DND-41 (cell line): ENCODE measurements at regions not wholly inside any gene's neighbourhood (a gene's known extent, or its start where the extent isn't known, plus 50 kb on each side); places are given as distances from the start of the nearest gene placed in this dataset.

Source experiments
- ATAC-seq: fragments of 200-7000 bp; cut with Tn5 transposase; 3 replicates; pipeline ENCODE4 v1.9.1; 2021; ENCODE audit warnings: low read depth; ENCODE audit not compliant: insufficient read depth
- DNase-seq: peaks from one replicate; pipeline ENCODE4 v3.0.0-alpha.2; 2020
- H2AFZ ChIP-seq: 2 replicates; pipeline ENCODE4 v1.6.0; 2012; ENCODE audit warnings: low read depth, low read length
- H3K27ac ChIP-seq: 2 replicates; pipeline ENCODE4 v1.5.1; 2012; ENCODE audit warnings: low read length, inconsistent platforms
- H3K27me3 ChIP-seq: fragments of 200-600 bp; sonication (generic); 2 replicates; pipeline ENCODE4 v1.6.0; 2012; ENCODE audit warnings: low read length, mild to moderate bottlenecking, inconsistent platforms; ENCODE audit not compliant: insufficient read depth, poor library complexity
- H3K36me3 ChIP-seq: 2 replicates; pipeline ENCODE4 v1.5.1; 2012; ENCODE audit warnings: low read length, inconsistent platforms; ENCODE audit not compliant: insufficient read depth
- H3K4me1 ChIP-seq: 2 replicates; pipeline ENCODE4 v1.5.1; 2012; ENCODE audit warnings: mild to moderate bottlenecking, low read length; ENCODE audit not compliant: insufficient read depth
- H3K4me2 ChIP-seq: 2 replicates; pipeline ENCODE4 v1.6.0; 2012; ENCODE audit warnings: mild to moderate bottlenecking, moderate library complexity, low read length, inconsistent platforms; ENCODE audit not compliant: insufficient read depth
- H3K4me3 ChIP-seq, 2 experiments: fragments of 200-600 bp in 1 of 2; shearing (Covaris generic) in 1 of 2; 2 replicates each; pipeline ENCODE4 v1.5.1; 2012 to 2016; ENCODE audit warnings: inconsistent platforms in 2 of 2, low read length in 2 of 2, mild to moderate bottlenecking in 2 of 2, low read depth in 1 of 2, moderate library complexity in 1 of 2
- H3K79me2 ChIP-seq: 2 replicates; pipeline ENCODE4 v1.6.0; 2012; ENCODE audit warnings: low read length, inconsistent platforms; ENCODE audit not compliant: insufficient read depth
- H3K9ac ChIP-seq: 2 replicates; pipeline ENCODE4 v1.6.0; 2012; ENCODE audit warnings: low read depth, mild to moderate bottlenecking, inconsistent platforms, low read length, moderate library complexity
- H3K9me3 ChIP-seq: 2 replicates; pipeline ENCODE4 v1.5.1; 2012; ENCODE audit warnings: low read length, moderate library complexity, mild to moderate bottlenecking, inconsistent platforms; ENCODE audit not compliant: insufficient read depth, severe bottlenecking
- H4K20me1 ChIP-seq: 2 replicates; pipeline ENCODE4 v1.6.0; 2012; ENCODE audit warnings: low read length; ENCODE audit not compliant: insufficient read depth
- EZH2 ChIP-seq: IDR thresholded peaks from 3 replicates; pipeline ENCODE4 v1.6.1; 2012; ENCODE audit warnings: borderline replicate concordance, low read depth, mild to moderate bottlenecking, moderate library complexity, low read length, inconsistent platforms; ENCODE audit not compliant: severe bottlenecking
- TF ChIP-seq, protein P1 (sequence below): IDR thresholded peaks from 2 replicates; pipeline ENCODE4 v1.5.1; 2012; ENCODE audit warnings: borderline replicate concordance, low read length, moderate library complexity, mild to moderate bottlenecking; ENCODE audit not compliant: poor library complexity, severe bottlenecking; ENCODE audit errors: extremely low read depth

- Histone ChIP-seq H3K9me3 (no peaks in the 10 kb centered on the region), H2AFZ (no peak overlapping the region), H3K4me2 (no peak overlapping the region), H3K9ac (no peak overlapping the region), H4K20me1 (no peaks in the 10 kb centered on the region), H3K79me2 (no peaks in the 10 kb centered on the region), H3K27me3 (no peaks in the 10 kb centered on the region), H3K27ac (no peak overlapping the region), H3K36me3 (no peaks in the 10 kb centered on the region), H3K4me1 (no peaks in the 10 kb centered on the region), H3K4me3 (no peak overlapping the region)
- TF ChIP-seq, protein P1, sequence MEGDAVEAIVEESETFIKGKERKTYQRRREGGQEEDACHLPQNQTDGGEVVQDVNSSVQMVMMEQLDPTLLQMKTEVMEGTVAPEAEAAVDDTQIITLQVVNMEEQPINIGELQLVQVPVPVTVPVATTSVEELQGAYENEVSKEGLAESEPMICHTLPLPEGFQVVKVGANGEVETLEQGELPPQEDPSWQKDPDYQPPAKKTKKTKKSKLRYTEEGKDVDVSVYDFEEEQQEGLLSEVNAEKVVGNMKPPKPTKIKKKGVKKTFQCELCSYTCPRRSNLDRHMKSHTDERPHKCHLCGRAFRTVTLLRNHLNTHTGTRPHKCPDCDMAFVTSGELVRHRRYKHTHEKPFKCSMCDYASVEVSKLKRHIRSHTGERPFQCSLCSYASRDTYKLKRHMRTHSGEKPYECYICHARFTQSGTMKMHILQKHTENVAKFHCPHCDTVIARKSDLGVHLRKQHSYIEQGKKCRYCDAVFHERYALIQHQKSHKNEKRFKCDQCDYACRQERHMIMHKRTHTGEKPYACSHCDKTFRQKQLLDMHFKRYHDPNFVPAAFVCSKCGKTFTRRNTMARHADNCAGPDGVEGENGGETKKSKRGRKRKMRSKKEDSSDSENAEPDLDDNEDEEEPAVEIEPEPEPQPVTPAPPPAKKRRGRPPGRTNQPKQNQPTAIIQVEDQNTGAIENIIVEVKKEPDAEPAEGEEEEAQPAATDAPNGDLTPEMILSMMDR, result no peak
- no peak for TF ChIP-seq EZH2
- ATAC-seq (no peak), DNase-seq (no peak)
These were observed 86.7 kb upstream of the TAS2R1 start for GRCh38 chr5:9716838-9717281.

- H2AFZ ChIP-seq, result no peak overlapping the region
- no peak for DNase-seq
- ATAC-seq, result no peak
These were observed 85.8 kb upstream of the TAS2R1 start for GRCh38 chr5:9715891-9716335.

DNA sequence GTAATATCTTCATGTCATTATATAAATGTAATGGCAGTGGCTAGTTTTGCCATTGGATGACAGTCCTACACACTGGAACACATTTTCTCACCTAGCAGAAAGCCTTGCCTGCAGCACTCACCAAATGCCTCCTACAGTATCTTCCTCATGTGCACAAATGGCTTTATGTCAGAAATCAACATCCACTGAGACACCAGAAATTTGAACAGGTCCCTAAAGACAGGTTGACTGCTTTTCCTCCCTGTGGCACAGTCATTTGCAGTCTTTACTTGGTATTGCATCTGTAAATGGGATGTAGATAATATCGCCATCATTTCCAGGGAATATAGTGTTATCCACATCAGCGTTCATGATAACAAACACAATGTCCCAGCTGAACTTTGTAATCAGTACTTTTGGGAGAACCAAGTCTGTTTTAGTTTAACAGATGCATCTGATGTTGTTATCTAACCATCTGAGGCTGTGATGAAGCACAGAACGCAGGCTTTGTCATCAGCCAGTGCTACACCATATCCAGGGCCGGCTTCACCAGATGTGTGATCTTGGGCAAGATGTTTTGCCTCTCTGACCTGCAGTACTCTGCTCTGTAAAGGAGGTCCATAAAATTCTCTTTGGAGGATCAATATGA, 83.9 kb upstream of the TAS2R1 start:
- no peak overlapping the region for H3K4me3 ChIP-seq
- H3K27me3 ChIP-seq, result no peaks in the 10 kb centered on the region
- DNase-seq (no peak), ATAC-seq (no peak)
- H3K4me1 ChIP-seq, result no peaks in the 10 kb centered on the region
- H3K9me3 ChIP-seq, result no peaks in the 10 kb centered on the region
- TF ChIP-seq, protein P1, result no peak
- no peak for TF ChIP-seq EZH2
- no peaks in the 10 kb centered on the region for H4K20me1 ChIP-seq
- H2AFZ ChIP-seq, result no peak overlapping the region
- H3K9ac ChIP-seq, result no peak overlapping the region
- no peaks in the 10 kb centered on the region for H3K79me2 ChIP-seq
- no peak overlapping the region for H3K27ac ChIP-seq
- H3K4me2 ChIP-seq, result no peak overlapping the region
- no peaks in the 10 kb centered on the region for H3K36me3 ChIP-seq

More at GRCh38 chr5:9715891-9716335, 85.8 kb upstream of the TAS2R1 start:
- no peaks in the 10 kb centered on the region for H3K79me2 ChIP-seq
- no peaks in the 10 kb centered on the region for H3K27me3 ChIP-seq
- H3K4me1 ChIP-seq, result no peaks in the 10 kb centered on the region
- no peak overlapping the region for H3K27ac ChIP-seq
- no peaks in the 10 kb centered on the region for H3K9me3 ChIP-seq
- H3K36me3 ChIP-seq, result no peaks in the 10 kb centered on the region
- H4K20me1 ChIP-seq, result no peaks in the 10 kb centered on the region
- no peak overlapping the region for H3K9ac ChIP-seq
- H3K4me3 ChIP-seq, result no peak overlapping the region
- no peak overlapping the region for H3K4me2 ChIP-seq
- TF ChIP-seq, protein P1, result no peak
- no peak for TF ChIP-seq EZH2
